ENCODE measurements at regions not wholly inside any gene's neighbourhood (a gene's known extent, or its start where the extent isn't known, plus 50 kb on each side); places are given as distances from the start of the nearest gene placed in this dataset.
A peak's percentile ranks its signal among the peaks of the same experiment; 100 is the strongest.

DNA sequence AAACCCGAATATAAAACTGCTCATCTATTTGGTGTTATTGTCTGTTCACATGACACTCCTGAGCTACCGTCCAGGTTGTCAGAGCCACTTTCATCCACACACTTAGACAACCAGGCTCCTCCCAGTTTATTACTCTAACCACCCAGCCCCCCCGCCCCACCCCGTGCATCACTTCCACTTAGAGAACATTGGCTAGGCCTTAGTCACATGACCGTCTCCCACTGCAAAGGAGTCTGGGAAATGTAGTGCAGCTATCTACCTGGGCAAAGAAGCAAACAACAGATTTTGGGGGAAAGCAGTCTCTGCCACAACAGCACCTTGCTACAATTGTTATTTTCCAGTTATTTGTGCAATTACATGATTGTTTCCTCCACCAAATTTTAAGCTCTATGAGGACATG is 57.6 kb upstream of the RBPJ start:
- Mint-ChIP-seq H3K4me3 (no peak overlapping the region), H3K36me3 (no peaks in the 10 kb centered on the region), H3K4me1 (peaks cover 3% of the 10 kb centered on the region), H3K27ac (no peak overlapping the region), H3K9me3 (no peaks in the 10 kb centered on the region)
- no peak for DNase-seq (ENCODE audit: low spot score in 2 of 2)
- ATAC-seq = peak; percentile 39

DNA sequence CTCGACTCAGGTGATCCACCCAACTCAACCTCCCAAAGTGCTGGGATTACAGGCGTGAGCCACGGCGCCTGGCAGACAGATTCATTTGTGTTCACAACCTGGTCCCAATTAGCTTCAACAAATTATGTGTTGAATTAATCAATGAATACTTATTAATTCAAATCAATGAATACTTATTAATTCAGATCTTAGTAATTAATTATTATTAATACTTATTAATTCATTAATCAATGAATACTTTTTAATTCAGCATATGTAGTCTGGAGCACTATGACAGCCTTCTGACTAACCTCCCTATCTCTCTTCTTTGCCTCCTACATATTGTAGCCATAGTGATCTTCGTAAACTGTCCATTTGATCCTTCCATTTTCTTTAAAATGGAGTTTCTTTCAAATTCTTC is 56.7 kb upstream of the RBPJ start:
- Mint-ChIP-seq H3K27ac (no peak overlapping the region), H3K4me1 (no peaks in the 10 kb centered on the region)
- ATAC-seq = no peak

DNA sequence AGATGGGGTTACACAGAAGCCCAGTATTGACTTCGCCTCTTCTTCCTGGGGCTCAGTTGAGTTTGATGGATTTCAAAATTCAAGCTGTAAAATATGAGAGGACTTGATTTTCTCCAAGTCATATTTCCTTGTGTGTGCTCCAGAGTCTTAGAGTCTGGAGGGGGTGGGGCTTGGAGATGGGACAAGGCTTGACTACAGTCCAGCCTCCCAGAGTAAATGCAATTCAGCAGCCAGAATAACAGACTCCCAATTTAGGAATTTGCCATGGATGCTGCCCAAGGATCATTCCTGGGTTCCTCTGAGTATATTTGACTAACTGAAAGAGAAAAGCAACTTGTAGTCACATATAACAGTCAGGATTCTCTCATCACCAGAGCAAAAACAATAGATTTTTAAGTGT is 53.7 kb upstream of the RBPJ start:
- no peaks in the 10 kb centered on the region for H3K36me3 Mint-ChIP-seq

More for the DNA sequence above, 56.7 kb upstream of the RBPJ start:
- Mint-ChIP-seq H3K36me3 (no peaks in the 10 kb centered on the region), H3K9me3 (no peaks in the 10 kb centered on the region), H3K4me3 (no peak overlapping the region)
- no peak for DNase-seq (ENCODE audit: low spot score in 2 of 2)

DNA sequence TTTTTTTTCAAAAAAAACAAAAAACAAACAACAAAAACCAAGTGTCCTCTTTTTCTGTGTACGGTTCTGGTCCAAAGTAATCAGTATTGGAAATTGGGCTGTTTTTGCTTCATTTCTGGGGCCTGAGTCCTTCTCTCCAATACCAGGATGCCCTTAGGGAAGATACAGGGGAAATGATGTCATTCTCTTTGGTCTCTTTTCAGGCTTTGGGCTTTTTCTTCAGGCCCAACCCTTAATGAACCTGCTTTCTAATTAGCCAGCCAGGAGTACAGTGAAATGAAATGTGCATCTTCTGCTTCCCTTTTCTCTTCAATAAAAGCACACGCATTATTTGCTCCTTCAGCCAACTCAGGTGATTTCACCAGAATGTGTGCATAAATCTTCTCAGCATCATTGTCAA is 52.6 kb upstream of the RBPJ start:
- Mint-ChIP-seq H3K4me1 (peaks cover 8% of the 10 kb centered on the region), H3K4me3 (no peak overlapping the region), H3K9me3 (no peaks in the 10 kb centered on the region), H3K27ac (no peak overlapping the region), H3K36me3 (no peaks in the 10 kb centered on the region)
- ATAC-seq (no peak), DNase-seq (ENCODE audit: low spot score in 2 of 2) (no peak)

More for the DNA sequence above, 53.7 kb upstream of the RBPJ start:
- DNase-seq (ENCODE audit: low spot score in 2 of 2) (no peak), ATAC-seq (no peak)
- Mint-ChIP-seq H3K4me3 (no peak overlapping the region), H3K4me1 (no peaks in the 10 kb centered on the region), H3K9me3 (no peaks in the 10 kb centered on the region), H3K27ac (no peak overlapping the region)

DNA sequence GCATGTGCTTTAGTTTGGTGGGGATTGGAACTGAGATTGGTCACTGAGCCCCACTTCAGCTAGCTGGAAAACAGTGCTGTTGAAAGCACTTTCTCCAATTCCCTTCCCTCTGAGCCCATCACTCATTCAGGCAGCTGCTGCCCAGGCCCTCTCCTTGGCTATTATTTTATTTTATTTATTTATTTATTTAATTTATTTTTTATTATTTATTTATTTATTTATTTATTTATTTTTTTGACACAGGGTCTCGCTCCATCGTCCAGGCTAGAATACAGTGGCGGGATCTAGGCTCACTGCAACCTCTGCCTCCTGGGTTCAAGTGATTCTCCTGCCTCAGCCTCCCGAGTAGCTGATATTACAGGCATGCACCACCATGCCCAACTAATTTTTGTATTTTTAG is 51.8 kb upstream of the RBPJ start:
- Mint-ChIP-seq H3K4me1 (peaks cover 9% of the 10 kb centered on the region), H3K27ac (no peak overlapping the region), H3K9me3 (no peaks in the 10 kb centered on the region), H3K4me3 (no peak overlapping the region), H3K36me3 (no peaks in the 10 kb centered on the region)
- no peak for DNase-seq (ENCODE audit: low spot score in 2 of 2)
- ATAC-seq = no peak

Data from stimulated activated effector memory CD8-positive, alpha-beta T cell treated with anti-CD3 and anti-CD28 coated beads, Interleukin-12 subunit alpha, Interleukin-12 subunit beta, amount 100 ng/mL, for 72 hours (primary cell).